HepG2 (cell line): ENCODE measurements at regions not wholly inside any gene's neighbourhood (a gene's known extent, or its start where the extent isn't known, plus 50 kb on each side); places are given as distances from the start of the nearest gene placed in this dataset.

ENCODE experiments used
- MXD1 ChIP-seq: sonication (generic); formaldehyde crosslinking; IDR thresholded peaks from 2 replicates; pipeline ENCODE4 v1.4.0; 2020; ENCODE audit warnings: mild to moderate bottlenecking, missing genetic modification reagents
- ZBTB26 ChIP-seq: IDR thresholded peaks from 2 replicates; pipeline ENCODE4 v1.6.1; 2016; ENCODE audit warnings: missing compliant biosample characterization, missing genetic modification reagents, borderline replicate concordance

- TF ChIP-seq ZBTB26 (CRISPR knock-in tag) (no peak), MXD1 (CRISPR knock-in tag) (no peak)
Observed at GRCh38 chr5:155799308-155799707, 527.7 kb upstream of the SGCD start.
